Liver (tissue), 3 donors: ENCODE measurements at regions not wholly inside any gene's neighbourhood (a gene's known extent, or its start where the extent isn't known, plus 50 kb on each side); places are given as distances from the start of the nearest gene placed in this dataset.

ENCODE experiments used
- ATF3 ChIP-seq: IDR thresholded peaks from 2 replicates; pipeline ENCODE4 v1.6.1; 2016; ENCODE audit warnings: antibody characterized with exemption
- GABPA ChIP-seq, 2 donors: IDR thresholded peaks in 1 of 2; conservative IDR thresholded peaks in 1 of 2; 2 replicates each; pipeline ENCODE4 v1.6.1; 2016; ENCODE audit warnings: antibody characterized with exemption in 2 of 2, mild to moderate bottlenecking in 1 of 2, moderate library complexity in 1 of 2
- RAD21 ChIP-seq, 2 donors: IDR thresholded peaks; 2 replicates each; pipeline ENCODE4 v1.6.1; 2016; ENCODE audit warnings: antibody characterized with exemption in 2 of 2, mild to moderate bottlenecking in 2 of 2
- REST ChIP-seq: IDR thresholded peaks from 2 replicates; pipeline ENCODE4 v1.6.1; 2016; ENCODE audit warnings: antibody characterized with exemption, mild to moderate bottlenecking
- TAF1 ChIP-seq: conservative IDR thresholded peaks from 2 replicates; pipeline ENCODE4 v1.6.1; 2016; ENCODE audit warnings: antibody characterized with exemption, mild to moderate bottlenecking
- YY1 ChIP-seq: IDR thresholded peaks from 2 replicates; pipeline ENCODE4 v1.6.1; 2016; ENCODE audit warnings: antibody characterized with exemption, mild to moderate bottlenecking
- ZBTB33 ChIP-seq: IDR thresholded peaks from 2 replicates; pipeline ENCODE4 v1.6.1; 2016; ENCODE audit warnings: antibody characterized with exemption
- TF ChIP-seq, protein P1 (sequence below): fragments of 150-350 bp; IDR thresholded peaks from 2 replicates; pipeline ENCODE4 v1.5.1; 2017; ENCODE audit warnings: improper control_type of control experiment, low read depth, low read length; ENCODE audit not compliant: missing input control
- TF ChIP-seq, protein P2 (sequence below): IDR thresholded peaks from 2 replicates; pipeline ENCODE4 v1.6.1; 2016; ENCODE audit warnings: antibody characterized with exemption
- donor health status: healthy.
- donor health status: healthy.

GRCh38 chr22:48869788-48870187, 957.9 kb downstream of the BRD1 start:
- TF ChIP-seq, protein P1, sequence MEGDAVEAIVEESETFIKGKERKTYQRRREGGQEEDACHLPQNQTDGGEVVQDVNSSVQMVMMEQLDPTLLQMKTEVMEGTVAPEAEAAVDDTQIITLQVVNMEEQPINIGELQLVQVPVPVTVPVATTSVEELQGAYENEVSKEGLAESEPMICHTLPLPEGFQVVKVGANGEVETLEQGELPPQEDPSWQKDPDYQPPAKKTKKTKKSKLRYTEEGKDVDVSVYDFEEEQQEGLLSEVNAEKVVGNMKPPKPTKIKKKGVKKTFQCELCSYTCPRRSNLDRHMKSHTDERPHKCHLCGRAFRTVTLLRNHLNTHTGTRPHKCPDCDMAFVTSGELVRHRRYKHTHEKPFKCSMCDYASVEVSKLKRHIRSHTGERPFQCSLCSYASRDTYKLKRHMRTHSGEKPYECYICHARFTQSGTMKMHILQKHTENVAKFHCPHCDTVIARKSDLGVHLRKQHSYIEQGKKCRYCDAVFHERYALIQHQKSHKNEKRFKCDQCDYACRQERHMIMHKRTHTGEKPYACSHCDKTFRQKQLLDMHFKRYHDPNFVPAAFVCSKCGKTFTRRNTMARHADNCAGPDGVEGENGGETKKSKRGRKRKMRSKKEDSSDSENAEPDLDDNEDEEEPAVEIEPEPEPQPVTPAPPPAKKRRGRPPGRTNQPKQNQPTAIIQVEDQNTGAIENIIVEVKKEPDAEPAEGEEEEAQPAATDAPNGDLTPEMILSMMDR, result no peak
- TF ChIP-seq, protein P2, sequence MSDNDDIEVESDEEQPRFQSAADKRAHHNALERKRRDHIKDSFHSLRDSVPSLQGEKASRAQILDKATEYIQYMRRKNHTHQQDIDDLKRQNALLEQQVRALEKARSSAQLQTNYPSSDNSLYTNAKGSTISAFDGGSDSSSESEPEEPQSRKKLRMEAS, result no peak
- TF ChIP-seq ATF3 (no peak), ZBTB33 (no peak), TAF1 (no peak), RAD21 (IDR thresholded peaks at IDR 0.05) (no peak), YY1 (no peak), REST (no peak), GABPA (IDR thresholded peaks at IDR 0.05 in 1 of 2, conservative IDR thresholded peaks at IDR 0.05 in 1 of 2) (no peak)
